ENCODE measurements at regions not wholly inside any gene's neighbourhood (a gene's known extent, or its start where the extent isn't known, plus 50 kb on each side); places are given as distances from the start of the nearest gene placed in this dataset.
"Not testable (repeated sequence)": the region's sequence is repeated elsewhere in the genome, so short reads cannot be mapped to it uniquely, and the experiment has no call there.

DNA sequence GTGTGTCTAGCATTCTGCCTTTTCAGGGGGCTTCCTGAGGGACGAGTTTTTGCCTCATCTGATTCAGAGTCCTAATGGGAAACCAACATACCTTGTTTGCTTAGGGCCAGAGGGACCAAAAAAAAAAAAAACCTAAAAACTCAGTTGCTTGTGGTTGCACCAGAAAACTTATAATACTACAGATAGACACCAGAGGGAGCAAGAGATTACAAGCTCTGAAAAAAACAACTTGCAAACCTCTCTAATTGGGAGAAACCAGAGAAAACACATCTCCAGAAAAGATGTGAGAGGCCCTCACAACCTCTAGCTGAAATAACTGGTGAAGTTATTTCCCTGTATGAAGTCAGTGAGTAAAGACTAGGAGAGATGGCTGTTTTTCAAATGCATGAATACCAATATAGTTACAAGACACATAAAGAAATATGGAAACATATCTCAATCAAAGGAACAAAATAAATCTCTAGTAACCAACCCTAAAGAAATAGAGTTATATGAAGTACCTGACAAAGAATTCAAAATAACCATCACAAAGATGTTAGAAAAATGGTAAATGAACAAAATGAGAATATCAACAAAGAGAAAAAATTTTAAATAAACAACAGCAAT is 233.7 kb upstream of the NFIA start:
- DNase-seq: peak; percentile 56

DNA sequence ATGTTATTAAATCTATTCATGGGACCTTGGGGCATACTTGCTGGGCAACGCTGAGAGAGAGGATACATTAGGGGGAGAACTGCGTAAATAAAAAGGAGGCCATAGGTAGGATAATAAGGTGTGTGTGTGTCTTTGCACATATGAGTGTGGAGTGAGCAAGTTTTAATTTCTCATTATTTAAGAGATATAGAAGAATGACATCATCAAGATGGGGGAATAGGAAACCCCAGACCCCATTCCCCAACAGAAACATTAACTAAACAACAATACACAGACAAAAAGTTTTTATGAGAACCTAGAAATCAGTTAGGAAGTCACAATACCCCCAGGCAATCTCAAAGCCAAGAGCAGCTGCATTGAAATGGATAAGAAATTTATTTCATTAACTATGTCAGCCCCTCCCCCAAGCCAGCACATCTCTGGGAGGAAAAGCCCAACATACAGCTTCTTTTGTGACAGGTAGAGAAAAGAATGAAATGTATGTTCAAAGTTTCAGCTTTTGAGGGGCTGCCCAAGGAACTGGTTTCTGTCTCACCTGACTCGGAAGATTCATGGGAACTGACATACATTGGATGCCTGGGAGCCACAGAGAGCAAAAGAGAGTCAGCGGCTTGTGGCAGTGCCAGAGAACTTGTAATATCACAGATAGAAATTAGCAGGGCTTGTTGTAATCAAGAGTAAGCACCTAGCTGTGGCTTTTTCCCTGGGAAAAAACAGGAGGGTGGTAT is 234.3 kb upstream of the NFIA start:
- DNase-seq: no peak

DNA sequence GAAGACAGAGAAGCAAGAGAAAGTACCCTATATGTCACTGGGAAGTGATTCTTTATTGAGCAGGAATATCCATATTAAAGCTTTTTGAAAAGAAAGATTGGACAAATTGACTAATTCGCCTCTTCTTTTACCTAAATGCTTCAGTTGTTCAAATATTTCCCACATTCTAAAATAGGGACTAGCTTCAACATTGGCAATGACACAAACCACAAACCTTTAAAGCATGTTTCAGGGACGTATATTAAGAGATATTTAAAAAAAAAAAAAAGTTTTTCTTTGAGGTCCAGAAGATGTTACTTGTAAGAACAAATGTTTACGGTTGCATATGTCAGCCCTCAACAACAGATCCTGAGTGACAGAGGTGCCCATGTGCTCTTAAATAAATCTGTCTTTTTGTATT is 235.0 kb upstream of the NFIA start:
- peak; percentile 11 for DNase-seq

DNA sequence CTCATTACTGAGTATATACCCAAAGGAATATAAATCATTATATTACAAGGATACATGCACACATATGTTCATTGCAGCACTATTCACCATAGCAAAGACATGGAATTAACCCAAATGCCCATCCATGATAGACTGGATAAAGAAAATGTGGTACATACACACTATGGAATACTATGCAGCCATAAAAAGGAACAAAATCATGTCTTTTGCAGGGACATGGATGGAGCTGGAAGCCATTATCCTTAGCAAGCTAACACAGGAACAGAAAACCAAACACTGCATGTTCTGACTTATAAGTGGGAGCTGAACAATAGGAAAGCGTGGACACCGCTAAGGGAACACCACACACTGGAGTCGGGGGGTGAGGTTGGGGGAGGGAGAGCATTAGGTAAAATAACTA is 236.7 kb upstream of the NFIA start:
- DNase-seq: not testable (repeated sequence)

DNA sequence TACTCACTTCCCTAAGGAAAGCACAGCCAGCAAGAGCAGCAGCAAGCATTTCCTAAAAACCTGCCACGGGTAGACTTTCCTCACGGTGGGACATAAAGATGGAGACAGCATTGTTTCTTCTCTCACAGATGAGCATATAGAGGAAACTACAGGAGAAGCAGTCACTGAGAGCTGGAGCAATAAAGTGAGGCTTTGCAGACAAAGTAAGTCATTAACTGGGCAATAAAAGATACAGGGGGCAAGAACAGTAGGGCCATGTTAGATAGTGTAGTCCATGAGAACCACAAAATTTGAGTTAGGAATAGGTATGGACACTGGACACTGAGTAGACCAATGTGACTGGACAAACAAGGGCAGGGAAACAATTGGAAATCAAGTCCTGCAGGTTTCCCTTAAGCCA is 240.1 kb upstream of the NFIA start:
- DNase-seq: no peak

DNA sequence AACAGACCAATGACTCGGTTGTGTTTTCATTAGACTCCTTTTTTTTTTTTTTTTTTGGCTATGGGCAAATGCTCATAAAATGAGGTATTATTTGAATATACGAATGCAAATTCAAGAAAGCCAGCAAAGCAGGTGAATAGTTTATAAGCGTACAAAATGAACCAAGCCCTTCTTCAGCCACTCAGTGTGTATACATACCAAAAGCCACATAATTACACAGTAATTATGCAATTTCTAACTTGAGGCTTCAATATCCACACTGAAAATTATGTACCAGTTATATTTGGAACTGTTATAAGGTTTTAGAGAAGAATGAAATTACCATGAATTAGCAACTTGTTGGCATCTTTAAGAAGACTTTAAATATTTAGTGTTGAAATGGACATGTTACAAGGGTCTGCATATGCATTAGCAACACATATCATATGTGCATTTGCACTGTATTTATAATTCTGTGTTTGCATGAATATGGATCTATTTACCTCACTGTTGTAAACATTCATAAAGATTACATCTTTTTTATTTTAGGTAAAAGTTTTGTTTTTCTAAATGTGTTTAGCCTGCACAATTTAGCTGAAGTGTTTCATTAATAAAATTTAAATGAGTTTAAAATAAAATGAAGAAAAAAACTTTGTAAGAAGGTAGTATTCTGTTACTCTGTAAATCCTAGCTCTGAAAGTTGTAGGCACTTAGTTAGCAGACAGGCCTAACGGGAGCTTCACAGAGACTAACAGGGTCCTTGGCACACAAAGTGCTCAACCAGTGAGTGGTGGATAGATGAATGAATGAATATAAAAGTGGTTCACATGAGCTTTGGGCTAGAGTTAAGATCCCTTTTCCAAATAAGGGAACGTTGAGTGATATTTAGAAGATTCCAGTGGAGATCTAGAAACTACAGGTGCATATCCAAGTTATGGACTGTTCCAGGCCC is 241.0 kb upstream of the NFIA start:
- no peak for DNase-seq

DNA sequence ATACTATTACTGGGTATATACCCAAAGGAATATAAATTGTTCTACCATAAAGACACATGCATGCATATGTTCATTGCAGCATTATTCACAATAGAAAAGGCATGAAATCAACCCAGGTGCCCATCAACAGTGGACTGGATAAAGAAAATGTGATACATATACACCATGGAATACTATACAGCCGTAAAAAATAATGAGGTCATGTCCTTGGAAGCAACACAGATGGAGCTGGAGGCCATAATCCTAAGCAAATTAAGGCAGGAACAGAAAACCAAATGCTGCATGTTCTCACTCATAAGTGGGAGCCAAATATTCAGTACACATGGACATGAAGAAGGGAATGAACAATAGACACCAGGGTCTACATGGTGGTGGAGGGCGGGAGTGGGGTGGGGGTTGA is 241.9 kb upstream of the NFIA start:
- not testable (repeated sequence) for DNase-seq

DNA sequence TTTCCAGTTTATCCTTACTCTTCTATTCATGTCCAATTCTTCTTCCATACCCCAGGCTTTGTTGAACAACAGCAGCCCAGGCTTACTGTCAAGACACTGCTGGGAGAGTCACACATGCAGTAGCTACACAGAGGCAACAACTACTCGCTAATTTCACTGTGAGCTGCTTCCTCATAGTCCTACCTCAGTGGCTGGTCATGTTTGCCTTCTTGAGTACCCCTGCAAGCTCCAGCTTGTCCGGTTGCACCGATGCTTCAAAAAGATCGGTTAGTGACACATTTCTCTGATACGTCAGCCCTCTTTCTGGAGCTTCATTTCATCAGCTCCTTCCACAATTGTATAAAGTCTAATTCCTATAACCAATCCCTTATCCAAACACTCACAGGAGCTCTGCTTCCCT is 246.7 kb upstream of the NFIA start:
- DNase-seq: no peak

DNA sequence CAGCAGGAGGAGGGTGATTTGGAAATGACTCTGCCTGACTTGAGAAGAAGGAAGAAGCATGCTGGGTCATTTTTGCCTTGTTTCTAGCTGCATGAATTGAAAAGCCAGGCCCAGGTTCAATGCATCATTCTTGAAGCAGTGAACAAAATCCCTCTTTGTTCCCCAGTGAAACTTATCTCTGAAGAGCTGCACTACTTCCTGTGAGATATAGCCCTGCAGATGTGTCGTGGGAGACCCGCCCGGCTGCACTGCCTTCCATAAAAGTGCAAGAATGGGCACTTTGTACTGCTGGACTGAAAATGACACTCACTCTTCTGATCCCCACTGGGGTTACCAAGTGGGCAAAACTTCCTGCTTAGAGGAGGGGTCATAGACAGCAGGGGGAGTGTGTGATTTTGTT is 249.2 kb upstream of the NFIA start:
- no peak for DNase-seq

DNA sequence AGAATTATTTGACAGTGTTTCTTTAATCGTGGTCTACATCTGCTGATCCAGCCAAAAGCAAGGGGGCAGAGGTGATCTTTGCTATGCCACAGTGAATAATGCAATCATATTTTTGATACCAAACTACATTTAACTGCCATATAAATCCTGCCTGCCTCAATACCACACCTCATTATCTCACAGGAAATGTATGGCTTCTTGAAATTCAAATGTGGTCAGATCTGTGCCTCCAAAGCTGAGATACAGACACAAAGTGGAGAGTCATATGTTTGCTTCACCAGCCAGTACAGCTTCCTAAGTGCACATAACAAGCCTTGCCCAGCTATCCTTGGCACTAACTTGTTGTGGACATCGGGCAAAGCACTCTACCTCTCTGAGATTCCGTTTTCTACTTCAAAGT is 250.0 kb upstream of the NFIA start:
- no peak for DNase-seq

DNA sequence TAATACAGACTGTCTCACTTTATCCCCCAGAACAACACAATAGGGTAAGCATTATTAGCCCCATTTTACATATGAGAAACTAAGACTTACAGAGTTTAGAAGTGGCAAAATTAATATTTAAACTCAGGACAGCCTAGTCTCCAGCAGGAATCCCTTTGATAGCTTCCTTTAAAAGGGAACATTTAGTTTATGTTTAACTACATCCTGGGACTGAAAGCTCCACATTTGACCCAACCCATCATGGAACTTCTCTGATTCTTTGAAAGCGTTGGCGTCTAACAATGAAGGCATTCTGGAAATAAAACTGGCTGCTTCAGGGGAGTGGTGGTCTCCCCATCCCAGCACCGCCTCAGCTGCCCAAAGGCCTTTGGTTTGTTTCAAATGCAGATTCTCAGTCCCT is 250.6 kb upstream of the NFIA start:
- DNase-seq: no peak

DNA sequence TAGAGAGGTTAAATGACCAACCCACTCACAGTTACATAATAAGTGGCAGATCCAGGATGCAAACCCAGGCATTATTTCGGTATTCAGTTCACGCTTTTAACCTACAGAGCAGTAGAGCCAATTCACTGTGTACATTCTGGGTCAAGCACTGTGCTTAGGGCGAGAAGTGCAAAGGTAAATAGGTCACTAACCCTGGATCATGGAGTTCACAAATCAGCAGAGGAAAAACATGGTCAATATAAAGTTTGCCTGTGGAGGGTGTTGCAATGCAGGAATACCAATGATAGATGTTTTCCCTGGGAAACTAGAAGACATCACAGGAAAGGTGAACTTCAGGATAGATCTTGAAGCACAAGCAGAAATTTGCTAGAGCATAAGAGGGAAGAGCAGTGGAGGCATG is 253.4 kb upstream of the NFIA start:
- DNase-seq: no peak

DNA sequence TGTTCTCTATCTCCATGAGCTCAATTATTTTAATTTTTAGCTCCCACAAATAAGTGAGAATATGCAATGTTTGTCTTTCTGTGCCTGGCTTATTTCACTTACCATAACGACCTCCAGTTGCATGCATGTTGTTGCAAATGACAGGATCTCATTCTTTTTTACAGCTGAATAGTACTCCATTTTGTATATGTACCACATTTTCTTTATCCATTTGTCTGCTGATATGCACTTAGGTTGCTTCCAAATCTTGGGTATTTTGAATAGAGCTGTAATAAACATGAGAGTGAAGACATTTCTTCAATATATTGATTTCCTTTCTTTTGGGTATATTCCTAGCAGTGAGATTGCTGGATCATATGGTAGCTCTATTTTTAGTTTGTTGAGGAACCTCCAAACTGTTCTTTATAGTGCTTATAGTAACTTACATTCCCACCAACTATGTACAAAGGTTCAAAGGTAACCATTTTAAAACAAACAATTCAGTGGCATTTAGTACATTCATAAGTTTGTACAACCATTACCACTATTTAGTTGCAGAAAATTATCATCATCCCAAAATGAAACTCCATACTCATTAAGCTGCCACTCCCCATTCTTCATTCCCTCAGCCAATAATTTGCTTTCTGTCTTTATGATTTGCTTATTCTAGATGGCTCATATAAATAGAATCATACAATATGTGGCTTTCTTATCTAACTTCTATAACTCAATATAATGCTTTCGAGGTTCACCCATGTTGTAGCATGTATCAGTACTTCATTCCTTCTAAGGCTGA is 255.9 kb upstream of the NFIA start:
- DNase-seq: no peak

DNA sequence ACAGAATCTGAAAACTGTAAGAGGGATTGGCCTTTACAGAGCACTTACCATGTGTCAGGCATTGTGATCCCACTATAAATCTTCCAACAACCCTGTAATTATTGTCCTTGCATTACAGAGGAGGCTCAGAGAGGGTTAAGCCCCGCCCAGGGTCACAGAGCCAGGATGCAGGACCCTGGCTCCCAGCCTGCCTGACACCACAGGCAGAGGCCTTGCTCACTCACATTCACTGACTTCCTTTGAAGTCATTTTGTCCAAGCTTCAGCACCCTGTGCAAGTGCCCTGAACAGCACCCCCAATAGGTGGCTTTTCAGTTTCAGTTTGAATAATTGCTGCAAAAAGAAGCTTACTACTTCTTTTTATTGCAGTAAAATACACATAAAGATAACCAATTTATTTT is 256.8 kb upstream of the NFIA start:
- no peak for DNase-seq

DNA sequence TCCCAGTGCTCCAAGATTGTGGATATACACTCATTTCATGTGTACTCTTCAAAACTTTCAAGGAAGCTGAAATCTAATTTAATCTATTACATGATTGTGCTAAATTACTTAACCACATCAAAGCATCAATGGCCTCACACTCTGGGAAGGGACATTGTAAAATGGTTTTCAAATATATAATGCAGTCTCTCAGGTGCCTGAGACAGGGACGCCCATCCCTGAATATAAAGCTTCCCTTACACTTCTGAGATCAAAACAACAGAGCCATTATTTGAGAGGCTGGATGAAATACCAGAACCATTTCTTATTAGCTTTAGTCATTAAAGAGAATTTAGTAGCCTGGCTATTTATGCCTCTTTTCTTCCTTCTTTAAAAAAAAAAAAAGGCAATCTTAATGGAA is 259.2 kb upstream of the NFIA start:
- DNase-seq: no peak

DNA sequence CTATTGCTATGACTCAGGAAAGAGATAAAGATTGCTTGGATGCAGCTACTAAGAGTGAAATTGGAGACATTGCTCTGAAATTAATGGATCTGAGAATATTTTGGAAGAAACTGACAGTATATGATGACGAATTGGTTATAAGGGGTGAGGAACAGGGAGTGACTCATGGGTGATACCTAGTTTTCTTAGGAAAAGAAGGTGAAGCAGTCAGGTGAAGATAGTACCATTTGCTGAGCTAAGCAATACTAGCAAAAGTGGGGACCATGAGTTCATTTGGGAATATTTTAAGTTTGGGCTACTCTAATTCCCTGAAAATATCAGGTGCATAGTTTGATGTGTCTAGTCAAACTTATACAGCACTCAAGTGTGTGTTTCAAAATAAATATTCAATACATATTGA is 260.1 kb upstream of the NFIA start:
- no peak for DNase-seq

DNA sequence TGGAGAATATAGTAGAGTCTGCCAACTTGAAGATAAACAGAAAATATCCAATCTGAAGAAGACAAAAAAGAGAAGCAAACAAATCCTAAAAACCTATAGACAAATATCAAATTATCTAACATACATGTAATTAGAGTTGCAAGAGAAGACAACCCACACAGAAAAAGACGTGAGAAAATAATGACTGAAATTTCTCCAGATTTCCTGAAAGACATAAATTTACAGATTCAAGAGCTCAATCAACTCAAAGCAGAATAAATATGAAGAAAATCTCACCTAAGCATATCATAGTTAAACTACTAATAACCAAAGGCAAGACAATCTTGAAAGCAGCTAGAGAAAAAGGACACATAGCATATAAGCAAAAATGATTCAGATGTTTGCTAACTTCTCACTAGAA is 261.2 kb upstream of the NFIA start:
- DNase-seq: no peak

DNA sequence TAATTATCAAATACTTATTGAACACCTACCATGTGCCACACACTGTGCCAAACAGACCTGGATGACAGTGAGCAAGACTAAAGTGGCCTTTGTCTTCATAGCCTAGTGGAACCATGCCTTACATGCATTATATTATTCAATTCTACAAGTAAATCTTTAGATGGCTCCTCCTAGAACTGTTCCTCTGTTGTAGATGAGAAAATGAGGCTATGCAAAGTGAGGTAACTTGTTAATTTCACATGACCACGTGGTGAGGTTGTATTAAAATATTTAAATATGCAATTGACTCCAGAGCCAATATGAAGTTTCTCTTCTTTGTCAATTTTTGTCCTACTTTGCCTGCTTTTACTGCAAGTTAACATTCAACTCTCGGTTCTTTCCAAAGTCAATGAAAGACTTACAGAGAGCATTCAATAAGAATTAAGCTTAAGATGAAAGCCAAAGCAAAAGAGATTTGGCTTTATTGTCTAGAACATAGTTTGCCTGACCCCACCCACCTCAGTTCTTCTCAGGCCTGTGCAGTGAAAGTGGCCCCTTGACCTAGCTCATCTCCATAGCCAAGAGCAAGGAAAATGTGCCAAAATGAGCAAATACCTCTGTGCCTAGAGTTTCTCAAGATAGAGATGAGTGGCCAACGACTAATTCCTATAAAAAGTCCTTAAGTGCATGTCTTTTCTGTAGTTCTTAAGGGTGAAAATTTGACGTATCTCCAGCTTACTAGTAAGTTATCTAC is 263.2 kb upstream of the NFIA start:
- no peak for DNase-seq

DNA sequence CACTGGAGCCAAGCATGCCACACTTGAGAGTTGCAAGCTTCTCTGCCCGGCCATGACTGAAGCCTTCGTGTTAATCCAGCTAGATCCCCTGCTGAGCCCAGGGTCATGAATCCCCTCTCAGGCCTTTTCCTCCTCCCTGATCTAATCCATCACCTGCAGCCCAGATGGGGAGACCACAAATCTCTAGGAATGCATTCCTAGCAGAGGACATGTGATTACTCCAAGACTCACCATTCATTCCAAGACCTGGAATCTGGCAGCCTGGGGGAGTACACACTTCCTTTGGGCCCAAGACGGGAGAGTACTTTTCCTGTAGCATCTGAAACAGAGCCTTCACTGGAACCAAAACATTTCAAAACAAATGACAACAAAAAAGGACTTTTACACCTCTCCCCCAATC is 269.3 kb upstream of the NFIA start:
- peak; percentile 15 for DNase-seq

DNA sequence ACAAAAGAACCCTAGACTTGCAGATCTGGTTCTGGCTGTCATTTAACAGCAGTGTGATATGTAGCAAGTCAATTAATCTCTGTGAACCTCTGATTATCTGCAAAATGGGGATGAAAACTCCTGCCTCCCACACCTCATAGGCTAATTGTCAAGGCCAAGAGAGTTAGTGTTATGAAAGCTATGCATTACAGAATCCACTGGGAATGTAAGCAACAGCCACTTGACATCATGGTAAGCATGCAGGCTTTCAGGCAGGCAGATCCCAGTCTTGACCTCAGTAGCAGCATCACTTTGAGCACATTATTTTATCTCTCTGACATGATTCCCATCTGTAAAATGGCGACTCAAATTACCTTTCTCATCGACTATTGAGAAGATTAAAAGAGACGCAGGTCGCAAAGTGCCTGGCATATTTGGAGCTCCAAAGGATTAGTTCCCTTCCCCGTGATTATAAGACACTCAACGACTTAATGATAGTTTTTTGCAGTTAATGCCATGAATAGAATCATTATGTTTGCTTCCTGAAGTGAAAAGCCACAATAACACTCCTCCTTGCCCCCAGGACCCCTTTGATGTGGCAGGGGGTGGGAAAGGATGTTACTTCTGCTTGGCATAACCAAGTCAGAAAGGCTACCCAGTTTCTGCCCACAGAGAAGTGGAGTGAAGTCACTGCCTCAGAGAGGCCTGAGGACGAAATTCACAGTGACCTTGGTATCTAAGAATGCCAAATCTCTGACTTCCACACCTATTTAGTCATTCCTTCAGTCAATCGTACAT is 273.0 kb upstream of the NFIA start:
- peak; percentile 7 for DNase-seq

DNA sequence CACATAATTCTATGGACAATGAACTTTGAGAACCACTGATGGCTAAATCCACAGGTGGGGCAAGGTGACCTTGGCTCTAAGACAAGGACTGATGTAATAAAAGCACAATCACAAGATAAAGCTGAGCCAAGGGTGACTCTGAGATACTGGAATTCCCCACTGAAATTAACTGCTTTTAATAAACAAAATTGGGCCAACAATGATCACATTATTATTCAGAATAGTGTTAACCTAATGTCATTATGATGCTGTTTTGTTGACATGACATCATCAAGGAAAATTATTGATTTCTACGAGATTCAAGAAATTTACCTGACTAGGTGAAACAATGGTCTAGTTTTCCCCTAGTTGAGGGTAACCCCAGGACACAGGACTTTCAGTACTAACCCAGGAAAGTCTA is 273.7 kb upstream of the NFIA start:
- no peak for DNase-seq
